HG03108 (cell line): ENCODE measurements at regions not wholly inside any gene's neighbourhood (a gene's known extent, or its start where the extent isn't known, plus 50 kb on each side); places are given as distances from the start of the nearest gene placed in this dataset.
A peak's percentile ranks its signal among the peaks of the same experiment; 100 is the strongest.
"Not testable (repeated sequence)": the region's sequence is repeated elsewhere in the genome, so short reads cannot be mapped to it uniquely, and the experiment has no call there.

ENCODE experiments used
- ATAC-seq: cut with Tn5 transposase; IDR thresholded peaks from one replicate; pipeline ENCODE4 v1.9.1; 2021; ENCODE audit warnings: moderate library complexity; ENCODE audit not compliant: unreplicated experiment

- not testable (repeated sequence) for ATAC-seq
These were observed 210.8 kb downstream of the CCDC74A start for GRCh38 chr2:131738533-131738932.

- not testable (repeated sequence) for ATAC-seq
These were observed 211.3 kb downstream of the CCDC74A start for GRCh38 chr2:131738996-131739434.

- no peak for ATAC-seq
These were observed 226.2 kb downstream of the CCDC74A start for GRCh38 chr2:131753640-131754561.

DNA sequence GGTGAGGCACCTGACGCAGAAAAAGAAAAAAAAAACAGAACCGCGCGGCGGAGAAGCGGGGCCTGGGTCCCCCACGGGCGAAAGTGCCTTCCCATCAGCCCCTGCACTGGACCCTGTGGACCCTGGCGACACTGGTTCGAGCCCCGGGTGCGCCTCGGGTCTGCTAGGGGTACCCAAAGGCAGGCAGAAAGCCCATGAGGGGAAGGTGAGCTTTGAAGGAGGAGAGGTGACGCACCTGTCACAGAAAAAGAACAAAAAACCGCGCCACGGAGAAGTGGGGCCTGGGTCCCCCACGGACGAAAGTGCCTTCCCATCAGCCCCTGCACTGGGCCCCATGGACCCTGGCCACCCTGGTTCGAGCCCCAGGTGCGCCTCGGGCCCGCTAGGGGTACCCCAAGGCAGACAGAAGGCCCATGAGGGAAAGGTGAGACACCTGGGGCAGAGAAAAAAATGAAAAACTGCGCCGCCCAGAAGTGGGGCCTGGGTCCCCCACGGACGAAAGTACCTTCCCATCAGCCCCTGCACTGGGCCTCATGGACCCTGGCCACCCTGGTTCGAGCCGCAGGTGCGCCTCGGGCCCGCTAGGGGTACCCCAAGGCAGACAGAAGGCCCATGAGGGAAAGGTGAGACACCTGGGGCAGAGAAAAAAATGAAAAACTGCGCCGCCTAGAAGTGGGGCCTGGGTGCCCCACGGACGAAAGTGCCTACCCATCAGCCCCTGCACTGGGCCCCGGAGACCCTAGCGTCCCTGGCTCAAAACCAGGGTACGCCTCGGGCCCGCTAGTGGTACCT is 227.4 kb downstream of the CCDC74A start:
- no peak for ATAC-seq

GRCh38 chr2:131756141-131756907 is 228.6 kb downstream of the CCDC74A start:
- ATAC-seq: no peak

- not testable (repeated sequence) for ATAC-seq
These were observed 231.3 kb downstream of the CCDC74A start for GRCh38 chr2:131758941-131759340.

GRCh38 chr2:131774955-131775555 is 247.4 kb downstream of the CCDC74A start:
- not testable (repeated sequence) for ATAC-seq

DNA sequence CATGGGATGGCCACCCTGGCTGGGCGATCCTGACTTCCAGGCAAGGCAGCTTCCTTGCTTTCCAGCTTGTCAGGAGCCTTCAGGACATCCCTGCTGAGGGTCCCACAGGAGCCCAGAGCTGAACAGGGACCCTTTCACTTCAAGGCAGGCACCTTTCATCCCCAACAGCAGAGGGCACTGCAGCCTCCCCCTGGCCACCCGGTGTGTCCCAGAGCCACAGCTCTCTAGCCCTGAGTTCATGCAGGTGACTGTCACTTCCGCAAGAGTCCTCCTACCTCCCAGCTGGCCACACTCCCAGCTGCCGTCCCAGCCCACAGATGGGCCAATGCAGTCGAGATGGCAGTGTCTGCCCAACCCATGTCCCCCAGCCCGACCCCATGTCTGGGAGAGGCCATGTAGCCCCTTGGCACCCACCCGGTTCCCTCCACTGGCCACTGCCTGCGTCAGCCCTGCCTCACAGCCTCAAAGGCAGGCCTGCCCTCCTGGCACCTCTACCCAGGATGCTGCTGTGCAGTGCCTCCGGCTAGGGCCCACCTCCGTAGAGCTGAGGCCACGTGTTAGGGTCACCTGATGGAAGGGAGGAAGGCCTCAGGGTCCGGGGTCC is 248.3 kb downstream of the CCDC74A start:
- ATAC-seq: not testable (repeated sequence)

- ATAC-seq: not testable (repeated sequence)
These were observed 252.8 kb downstream of the CCDC74A start for GRCh38 chr2:131780446-131780845.

DNA sequence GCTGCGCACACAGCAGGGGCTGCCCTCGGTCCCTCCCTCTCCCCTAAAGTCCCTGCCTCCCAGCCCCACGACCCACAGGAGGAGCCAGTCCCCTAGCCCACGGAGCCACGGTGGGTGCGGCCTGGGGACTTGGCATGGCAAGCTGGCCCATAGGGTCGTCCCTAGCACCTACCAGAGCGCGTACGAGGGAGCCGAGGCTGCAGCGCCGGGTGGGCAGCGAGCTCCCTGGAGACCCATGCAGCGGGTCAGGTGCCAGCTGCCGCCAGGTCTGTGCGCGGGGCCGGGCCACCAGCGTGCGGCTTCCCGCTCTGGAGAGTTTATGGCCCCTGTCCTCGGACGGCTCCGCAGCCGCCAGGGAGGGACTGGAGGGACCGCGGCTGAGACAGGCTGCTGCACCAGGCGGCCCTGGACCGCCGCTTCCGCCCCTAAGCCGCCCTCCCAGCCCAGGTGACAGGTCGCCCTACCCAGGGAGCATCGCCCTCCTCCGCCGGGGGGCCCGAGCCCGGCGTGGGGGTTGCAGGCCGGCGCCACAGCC is 273.6 kb downstream of the CCDC74A start:
- ATAC-seq: no peak

- ATAC-seq: peak; percentile 88
These were observed 274.2 kb downstream of the CCDC74A start for GRCh38 chr2:131801745-131802350.

GRCh38 chr2:131802351-131802836 is 274.7 kb downstream of the CCDC74A start:
- not testable (repeated sequence) for ATAC-seq

GRCh38 chr2:131803237-131803636 is 275.5 kb downstream of the CCDC74A start:
- ATAC-seq: not testable (repeated sequence)

DNA sequence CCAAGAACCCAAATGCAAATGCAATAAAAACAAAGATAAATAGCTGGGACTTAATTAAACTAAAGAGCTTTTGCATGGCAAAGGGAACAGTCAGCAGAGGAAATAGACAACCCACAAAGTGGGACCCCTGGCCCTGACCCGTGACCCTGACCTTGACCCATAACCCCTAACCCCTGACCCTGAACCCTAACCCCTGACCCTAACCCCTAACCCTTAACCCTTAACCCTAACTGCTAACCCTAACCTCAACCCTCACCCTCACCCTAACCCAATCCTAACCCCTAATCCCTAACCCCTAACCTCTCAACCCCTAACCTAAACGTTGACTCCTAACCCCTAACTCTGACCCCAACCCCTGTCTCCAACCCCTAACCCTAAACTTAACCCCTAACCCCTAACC is 284.9 kb downstream of the CCDC74A start:
- ATAC-seq: not testable (repeated sequence)

DNA sequence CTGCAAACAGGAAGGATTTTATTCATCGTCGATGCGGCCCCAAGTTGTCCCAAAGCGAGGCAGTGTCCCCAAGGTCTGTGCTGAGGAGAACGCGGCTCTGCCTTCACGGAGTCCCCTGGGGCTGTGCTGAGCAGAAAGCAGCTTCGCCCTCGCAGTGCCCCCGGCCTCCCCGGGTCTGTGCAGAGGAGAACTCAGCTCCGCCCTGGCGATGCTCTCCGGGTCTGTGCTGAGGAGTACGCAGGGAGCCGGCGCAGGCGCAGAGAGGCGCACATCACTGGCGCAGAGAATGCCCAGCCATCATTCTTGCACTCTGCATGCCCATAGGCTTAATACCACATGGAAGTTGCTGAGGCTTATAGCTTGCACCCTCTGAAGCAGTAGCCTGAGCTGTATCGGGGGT is 285.7 kb downstream of the CCDC74A start:
- ATAC-seq: not testable (repeated sequence)

DNA sequence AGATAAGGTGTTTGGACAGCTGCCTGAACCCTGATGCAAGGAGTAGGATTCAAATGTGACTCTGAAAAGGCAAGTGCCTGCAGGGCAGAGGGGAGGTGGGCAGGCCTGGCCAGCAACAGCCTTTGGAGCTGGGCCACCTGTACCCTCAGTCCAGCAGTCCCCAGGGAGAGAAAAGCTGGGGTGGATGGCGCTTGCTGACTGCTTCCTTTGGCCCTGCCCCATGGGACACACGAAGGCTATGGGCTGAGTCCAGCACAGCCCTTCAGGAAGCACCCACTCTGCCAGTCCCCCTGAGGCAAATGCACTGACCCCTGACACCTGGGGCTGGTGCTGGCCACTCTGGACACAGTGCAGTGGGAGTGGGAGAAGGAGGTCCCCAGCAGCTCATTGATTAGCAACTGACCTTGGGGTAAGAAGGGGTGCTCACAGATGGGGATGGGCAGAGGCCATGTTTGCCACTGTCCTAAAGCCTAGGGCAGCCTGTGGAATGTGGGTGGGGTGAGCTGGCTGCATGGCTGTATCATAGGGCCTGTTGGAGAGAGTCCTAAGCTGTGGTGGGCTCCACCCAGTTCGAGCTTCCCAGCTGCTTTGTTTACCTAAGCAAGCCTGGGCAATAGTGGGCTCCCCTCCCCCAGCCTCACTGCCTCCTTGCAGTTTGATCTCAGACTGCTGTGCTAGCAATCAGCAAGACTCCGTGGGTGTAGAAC is 290.7 kb downstream of the CCDC74A start:
- not testable (repeated sequence) for ATAC-seq

DNA sequence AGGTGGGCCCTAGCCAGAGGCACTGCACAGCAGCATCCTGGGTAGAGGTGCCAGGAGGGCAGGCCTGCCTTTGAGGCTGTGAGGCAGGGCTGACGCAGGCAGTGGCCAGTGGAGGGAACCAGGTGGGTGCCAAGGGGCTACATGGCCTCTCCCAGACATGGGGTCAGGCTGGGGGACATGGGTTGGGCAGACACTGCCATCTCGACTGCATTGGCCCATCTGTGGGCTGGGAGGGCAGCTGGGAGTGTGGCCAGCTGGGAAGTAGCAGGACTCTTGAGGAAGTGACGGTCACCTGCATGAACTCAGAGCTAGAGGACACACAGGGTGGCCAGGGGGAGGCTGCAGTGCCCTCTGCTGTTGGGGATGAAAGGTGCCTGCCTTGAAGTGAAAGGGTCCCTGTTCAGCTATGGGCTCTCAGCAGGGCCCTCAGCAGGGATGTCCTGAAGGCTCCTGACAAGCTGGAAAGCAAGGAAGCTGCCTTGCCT is 294.6 kb downstream of the CCDC74A start:
- ATAC-seq: not testable (repeated sequence)

GRCh38 chr2:131823058-131823457 is 295.4 kb downstream of the CCDC74A start:
- ATAC-seq: not testable (repeated sequence)
